Naive thymus-derived CD8-positive, alpha-beta T cell (primary cell): ENCODE measurements at regions not wholly inside any gene's neighbourhood (a gene's known extent, or its start where the extent isn't known, plus 50 kb on each side); places are given as distances from the start of the nearest gene placed in this dataset.
A peak's percentile ranks its signal among the peaks of the same experiment; 100 is the strongest.
"Not testable (repeated sequence)": the region's sequence is repeated elsewhere in the genome, so short reads cannot be mapped to it uniquely, and the experiment has no call there.

ENCODE experiments used
- ATAC-seq, 2 donors: fragments of 150-1000 bp; cut with Tn5 transposase in 1 of 2; sonication (Bioruptor Pico), chemical (Tn5 transposase) in 1 of 2; 1 replicate in 1 of 2; 2 replicates in 1 of 2; pipeline ENCODE4 v1.10.0; 2021; ENCODE audit warnings: mild to moderate bottlenecking in 2 of 2, moderate library complexity in 2 of 2
- POLR2A ChIA-PET: fragments of 350-600 bp; sonication (Branson Sonifier 250); formaldehyde crosslinking; loops from one replicate; lab custom pipeline; 2021; ENCODE audit warnings: antibody characterized with exemption; lab: Charles Lee
- DNase-seq, 10 donors: peaks; one replicate each; pipeline versions ENCODE4 v3.0.0 to v3.0.0-alpha.2; 2020 to 2022
- H3K27ac Mint-ChIP-seq, 10 donors: one replicate each; pipeline ENCODE4 v1.8.0; 2020 to 2022; ENCODE audit warnings: mild to moderate bottlenecking in 10 of 10, mixed read lengths in 10 of 10, moderate library complexity in 4 of 10, inconsistent platforms in 1 of 10
- H3K27me3 Mint-ChIP-seq, 5 donors: one replicate each; pipeline ENCODE4 v1.8.0; 2021 to 2022; ENCODE audit warnings: mixed read lengths in 5 of 5
- H3K36me3 Mint-ChIP-seq, 3 donors: one replicate each; pipeline ENCODE4 v1.8.0; 2020 to 2022; ENCODE audit warnings: mixed read lengths in 3 of 3, mild to moderate bottlenecking in 2 of 3, inconsistent platforms in 1 of 3
- H3K4me1 Mint-ChIP-seq, 4 donors: one replicate each; pipeline ENCODE4 v1.8.0; 2021 to 2022; ENCODE audit warnings: mixed read lengths in 4 of 4
- H3K4me3 Mint-ChIP-seq, 10 donors: one replicate each; pipeline ENCODE4 v1.8.0; 2020 to 2022; ENCODE audit warnings: mild to moderate bottlenecking in 10 of 10, mixed read lengths in 10 of 10, moderate library complexity in 6 of 10, inconsistent platforms in 1 of 10
- H3K9me3 Mint-ChIP-seq, 9 donors: one replicate each; pipeline ENCODE4 v1.8.0; 2020 to 2022; ENCODE audit warnings: mixed read lengths in 9 of 9, mild to moderate bottlenecking in 3 of 9, inconsistent platforms in 1 of 9, moderate library complexity in 1 of 9

DNA sequence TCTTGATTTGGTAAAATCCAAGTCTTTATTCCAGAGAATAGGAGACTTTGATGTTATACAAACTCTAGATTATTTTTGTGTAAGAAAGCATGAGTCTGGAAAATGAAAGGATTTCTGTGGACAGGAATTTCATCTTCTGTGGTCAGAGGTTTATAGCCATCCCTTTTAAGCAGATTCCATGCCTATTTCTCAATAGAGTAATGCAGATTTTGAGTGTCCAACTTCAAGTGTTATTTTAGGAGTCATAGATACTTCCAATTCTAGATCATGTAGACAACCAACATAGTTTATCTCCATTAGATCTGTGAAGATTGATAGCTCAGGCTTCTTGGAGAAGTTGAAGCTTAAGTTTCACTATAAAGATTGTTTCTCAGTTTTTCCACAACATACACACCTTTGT is 379.7 kb downstream of the PSAT1 start:
- ATAC-seq (no peak), DNase-seq (no peak)
- H3K27ac Mint-ChIP-seq = no peak overlapping the region
- peaks cover 0 to 2% (median 0%) of the 10 kb centered on the region in 5 donors for H3K27me3 Mint-ChIP-seq
- H3K36me3 Mint-ChIP-seq = no peaks in the 10 kb centered on the region
- peaks cover 0 to 2% (median 0%) of the 10 kb centered on the region in 9 donors for H3K9me3 Mint-ChIP-seq
- H3K4me1 Mint-ChIP-seq = no peaks in the 10 kb centered on the region
- POLR2A ChIA-PET = no interaction called here
- no peak overlapping the region for H3K4me3 Mint-ChIP-seq

DNA sequence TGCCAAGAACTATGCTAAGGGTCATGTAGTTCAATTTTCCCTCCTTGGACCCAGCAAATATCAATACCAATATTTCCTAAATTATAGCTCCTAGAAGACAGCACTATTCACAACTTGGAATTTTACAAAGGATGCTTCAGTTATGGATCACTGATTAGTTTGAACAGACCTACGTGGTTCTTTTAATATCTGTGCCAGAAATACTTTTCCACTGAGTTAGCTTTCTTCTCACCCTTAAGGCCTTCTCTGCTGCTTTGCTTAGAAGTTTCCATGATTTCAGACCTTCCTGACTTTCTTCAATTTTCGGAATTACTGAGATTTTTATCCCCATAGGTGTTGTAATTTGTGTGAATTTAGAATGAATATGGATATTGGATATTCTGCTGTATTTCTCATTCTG is 380.4 kb downstream of the PSAT1 start:
- Mint-ChIP-seq H3K9me3 (peaks cover 0 to 2% (median 0%) of the 10 kb centered on the region in 9 donors), H3K27me3 (no peaks in the 10 kb centered on the region), H3K36me3 (no peaks in the 10 kb centered on the region), H3K27ac (no peak overlapping the region), H3K4me1 (no peaks in the 10 kb centered on the region), H3K4me3 (no peak overlapping the region)
- ATAC-seq = no peak
- POLR2A ChIA-PET = no interaction called here
- no peak for DNase-seq

DNA sequence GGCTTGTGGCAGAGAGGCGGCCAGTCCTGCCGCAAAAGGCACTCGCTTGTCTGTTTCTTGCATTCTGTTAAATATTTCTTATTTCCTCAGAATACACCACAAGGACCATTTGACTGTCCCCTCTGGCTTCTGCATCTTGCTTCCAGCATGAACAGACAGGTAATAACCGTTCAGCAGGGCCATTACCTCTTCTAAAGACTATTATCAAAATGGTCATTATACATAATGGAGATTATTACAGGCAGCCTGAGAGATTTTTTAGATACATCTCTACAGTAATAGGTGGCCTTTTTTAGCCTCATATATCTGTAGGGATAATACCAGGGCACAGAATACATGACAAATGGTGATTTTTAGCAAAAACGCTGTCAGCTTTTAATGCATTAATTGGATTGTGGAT is 382.0 kb downstream of the PSAT1 start:
- DNase-seq (no peak), ATAC-seq (no peak)
- peaks cover 0 to 4% (median 2%) of the 10 kb centered on the region in 5 donors for H3K27me3 Mint-ChIP-seq
- peaks cover 0 to 8% (median 2%) of the 10 kb centered on the region in 9 donors for H3K9me3 Mint-ChIP-seq
- no peaks in the 10 kb centered on the region for H3K36me3 Mint-ChIP-seq
- H3K27ac Mint-ChIP-seq = no peak overlapping the region
- POLR2A ChIA-PET = no interaction called here
- no peak overlapping the region for H3K4me3 Mint-ChIP-seq
- no peaks in the 10 kb centered on the region for H3K4me1 Mint-ChIP-seq

DNA sequence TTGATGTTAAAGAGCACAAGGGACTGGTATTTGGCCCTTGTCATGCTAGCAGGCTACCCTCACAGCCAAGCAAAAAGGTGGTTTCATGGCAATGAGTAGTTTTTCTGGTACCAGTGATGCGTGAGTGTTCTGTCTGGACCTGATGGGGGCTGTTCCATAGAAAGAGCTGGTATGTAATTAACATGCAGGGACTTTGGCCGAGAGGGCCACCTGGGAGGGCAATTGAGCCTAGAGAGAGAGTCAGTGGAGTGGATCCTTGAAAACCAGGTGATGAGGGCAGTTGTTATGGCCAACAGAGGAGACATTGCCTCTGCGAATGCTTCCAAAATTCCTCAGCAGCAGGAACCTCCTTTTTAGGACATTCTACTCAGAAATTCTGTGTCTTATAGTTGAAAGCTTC is 383.3 kb downstream of the PSAT1 start:
- no peak for ATAC-seq
- Mint-ChIP-seq H3K4me3 (no peak overlapping the region), H3K27me3 (peaks cover 0 to 4% (median 2%) of the 10 kb centered on the region in 5 donors), H3K9me3 (peaks cover 0 to 8% (median 2%) of the 10 kb centered on the region in 9 donors), H3K4me1 (no peaks in the 10 kb centered on the region), H3K27ac (no peak overlapping the region), H3K36me3 (no peaks in the 10 kb centered on the region)
- POLR2A ChIA-PET = no interaction called here
- no peak for DNase-seq

DNA sequence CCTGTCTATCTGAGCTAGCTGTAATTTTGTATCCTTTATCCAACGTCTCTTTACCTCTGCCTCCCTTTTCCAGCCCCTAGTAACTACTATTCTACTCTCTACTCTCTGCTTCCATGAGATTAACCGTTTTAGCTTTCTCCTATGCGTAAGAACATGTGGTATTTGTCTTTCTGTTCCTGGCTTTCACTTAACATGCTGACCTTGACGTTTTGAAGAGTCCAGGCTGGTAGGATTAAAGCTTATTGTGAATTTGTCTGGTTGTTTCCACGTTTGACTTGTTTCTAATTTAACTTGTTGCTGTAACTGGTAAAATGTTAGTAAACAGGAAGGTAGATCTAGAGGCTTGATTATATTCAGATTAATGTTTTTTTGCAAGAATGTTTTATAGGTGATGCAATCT is 385.3 kb downstream of the PSAT1 start:
- H3K36me3 Mint-ChIP-seq = peaks cover 0 to 3% (median 0%) of the 10 kb centered on the region in 3 donors
- peaks cover 0 to 17% (median 2%) of the 10 kb centered on the region in 9 donors for H3K9me3 Mint-ChIP-seq
- DNase-seq = no peak
- H3K27me3 Mint-ChIP-seq = peaks cover 0 to 4% (median 4%) of the 10 kb centered on the region in 5 donors
- POLR2A ChIA-PET = no interaction called here
- H3K4me3 Mint-ChIP-seq = no peak overlapping the region
- H3K27ac Mint-ChIP-seq = no peak overlapping the region
- ATAC-seq = no peak
- no peaks in the 10 kb centered on the region for H3K4me1 Mint-ChIP-seq

DNA sequence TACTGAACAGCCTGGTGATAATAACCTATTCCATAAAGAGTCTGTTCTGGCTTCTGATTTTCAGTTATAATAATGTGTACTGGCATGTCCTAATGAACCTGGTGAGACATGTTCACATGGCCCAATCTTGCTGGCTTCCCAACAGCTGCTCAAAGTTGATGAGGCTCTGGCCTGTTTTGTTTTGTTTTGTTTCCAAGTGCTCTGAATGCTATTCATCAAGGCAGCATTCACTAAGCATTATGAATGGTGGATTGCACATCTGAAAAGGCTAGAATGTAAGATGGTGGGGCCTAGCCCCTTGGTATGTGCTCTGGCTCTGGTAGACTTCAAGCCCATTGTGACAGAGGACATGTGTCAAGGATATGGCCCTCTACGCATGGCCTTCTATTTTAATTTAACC is 388.5 kb downstream of the PSAT1 start:
- peaks cover 0 to 9% (median 4%) of the 10 kb centered on the region in 5 donors for H3K27me3 Mint-ChIP-seq
- peaks cover 0 to 17% (median 2%) of the 10 kb centered on the region in 9 donors for H3K9me3 Mint-ChIP-seq
- ATAC-seq (no peak), DNase-seq (no peak)
- POLR2A ChIA-PET = no interaction called here
- no peak overlapping the region for H3K4me3 Mint-ChIP-seq
- H3K36me3 Mint-ChIP-seq = peaks cover 0 to 3% (median 0%) of the 10 kb centered on the region in 3 donors
- H3K27ac Mint-ChIP-seq = no peak overlapping the region
- H3K4me1 Mint-ChIP-seq = no peaks in the 10 kb centered on the region

DNA sequence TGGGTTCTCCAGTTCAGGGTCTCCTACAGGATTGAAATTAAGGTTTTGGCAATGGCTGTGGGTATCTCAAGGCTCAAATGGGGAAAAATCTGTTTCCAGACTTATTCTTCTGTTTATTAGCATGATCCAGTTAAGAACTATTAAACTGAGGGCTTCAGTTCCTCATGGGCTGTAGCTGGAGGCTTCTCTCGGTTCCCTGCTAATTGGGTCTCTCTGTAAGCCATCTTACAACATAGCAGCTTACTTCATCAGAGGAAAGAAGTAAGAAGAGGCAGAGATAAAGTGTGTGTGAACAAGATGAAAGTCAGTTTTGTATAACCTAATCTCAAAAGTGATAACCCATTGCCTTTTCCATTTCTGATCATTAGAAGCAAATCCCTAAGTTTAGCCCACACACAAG is 391.9 kb downstream of the PSAT1 start:
- Mint-ChIP-seq H3K27ac (no peak overlapping the region), H3K27me3 (peaks cover 1 to 15% (median 13%) of the 10 kb centered on the region in 5 donors), H3K9me3 (peaks cover 0 to 9% (median 0%) of the 10 kb centered on the region in 9 donors), H3K4me3 (no peak overlapping the region), H3K36me3 (peaks cover 0 to 3% (median 0%) of the 10 kb centered on the region in 3 donors), H3K4me1 (peaks cover 0 to 8% (median 0%) of the 10 kb centered on the region in 4 donors)
- ATAC-seq = no peak
- POLR2A ChIA-PET = no interaction called here
- DNase-seq = no peak

DNA sequence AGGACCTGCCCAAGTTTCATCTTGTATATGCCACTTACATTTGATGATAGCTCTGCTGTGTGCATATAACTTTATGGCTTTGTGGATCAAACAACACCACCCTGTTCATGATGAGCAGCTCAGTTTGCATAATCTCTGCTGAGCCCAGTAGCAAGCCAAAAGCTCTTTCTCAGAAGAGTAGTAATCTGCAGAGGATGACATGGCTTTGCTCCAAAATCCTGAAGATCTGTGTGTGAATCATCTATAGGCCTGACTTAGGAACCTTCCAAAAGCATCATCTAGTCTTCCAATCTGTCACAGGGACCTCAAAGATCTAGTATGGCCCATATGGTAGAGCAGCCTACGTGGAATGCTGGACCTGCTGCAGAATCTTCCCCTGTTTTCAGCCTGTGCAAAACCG is 394.6 kb downstream of the PSAT1 start:
- H3K36me3 Mint-ChIP-seq = no peaks in the 10 kb centered on the region
- DNase-seq = no peak
- no peak overlapping the region for H3K4me3 Mint-ChIP-seq
- ATAC-seq = no peak
- POLR2A ChIA-PET = no interaction called here
- H3K4me1 Mint-ChIP-seq = peaks cover 0 to 20% (median 0%) of the 10 kb centered on the region in 4 donors
- no peak overlapping the region for H3K27ac Mint-ChIP-seq
- peaks cover 0 to 5% (median 0%) of the 10 kb centered on the region in 9 donors for H3K9me3 Mint-ChIP-seq
- H3K27me3 Mint-ChIP-seq = peaks cover 3 to 21% (median 15%) of the 10 kb centered on the region in 5 donors

DNA sequence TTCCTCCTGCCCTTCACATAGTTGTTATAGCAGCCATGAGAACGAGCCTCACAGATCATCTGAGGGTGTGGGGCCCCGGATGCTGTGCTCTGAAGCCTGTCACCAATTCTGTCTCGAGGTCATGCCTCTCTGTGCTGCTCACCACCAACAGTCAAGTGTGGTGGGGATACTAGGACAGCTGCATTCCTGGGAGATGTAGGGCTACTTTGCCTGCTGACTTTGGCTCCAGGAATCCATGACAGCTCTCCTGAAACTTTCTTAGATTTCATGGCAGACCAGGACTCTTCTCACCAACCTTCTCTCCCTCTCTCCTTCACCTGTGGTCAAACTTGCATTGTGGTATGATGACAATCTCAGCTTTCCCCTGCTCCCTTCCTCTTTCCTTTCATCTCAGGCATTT is 395.9 kb downstream of the PSAT1 start:
- ATAC-seq = no peak
- POLR2A ChIA-PET = no interaction called here
- no peak overlapping the region for H3K4me3 Mint-ChIP-seq
- no peaks in the 10 kb centered on the region for H3K36me3 Mint-ChIP-seq
- peaks cover 0 to 5% (median 0%) of the 10 kb centered on the region in 9 donors for H3K9me3 Mint-ChIP-seq
- peaks cover 0 to 20% (median 0%) of the 10 kb centered on the region in 4 donors for H3K4me1 Mint-ChIP-seq
- H3K27ac Mint-ChIP-seq = no peak overlapping the region
- peaks cover 3 to 21% (median 15%) of the 10 kb centered on the region in 5 donors for H3K27me3 Mint-ChIP-seq
- DNase-seq = no peak

DNA sequence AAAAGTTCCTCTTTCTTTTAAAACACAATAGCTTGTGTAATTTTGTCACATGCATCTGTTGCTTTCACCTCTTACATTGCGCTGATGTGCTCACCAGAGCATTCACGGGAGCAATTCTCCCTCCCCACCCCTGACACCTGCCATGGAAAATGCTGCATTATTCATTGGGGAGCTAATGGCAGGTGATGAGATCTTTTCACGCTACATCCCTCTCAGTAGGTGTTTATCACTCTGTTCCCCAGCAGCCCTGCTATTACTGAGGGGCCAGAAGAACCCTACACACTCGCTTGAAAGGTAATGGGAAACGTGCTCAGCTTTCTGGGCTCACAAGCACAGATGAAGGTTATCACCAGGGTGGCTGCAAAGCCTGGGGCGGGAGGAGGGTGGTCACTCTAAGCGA is 398.0 kb downstream of the PSAT1 start:
- no peaks in the 10 kb centered on the region for H3K36me3 Mint-ChIP-seq
- no peak for ATAC-seq
- H3K27ac Mint-ChIP-seq = no peak overlapping the region
- DNase-seq = no peak
- POLR2A ChIA-PET = no interaction called here
- H3K4me3 Mint-ChIP-seq = no peak overlapping the region
- H3K4me1 Mint-ChIP-seq = peaks cover 0 to 24% (median 0%) of the 10 kb centered on the region in 4 donors
- H3K27me3 Mint-ChIP-seq = peaks cover 3 to 21% (median 13%) of the 10 kb centered on the region in 5 donors
- peaks cover 0 to 8% (median 0%) of the 10 kb centered on the region in 9 donors for H3K9me3 Mint-ChIP-seq

DNA sequence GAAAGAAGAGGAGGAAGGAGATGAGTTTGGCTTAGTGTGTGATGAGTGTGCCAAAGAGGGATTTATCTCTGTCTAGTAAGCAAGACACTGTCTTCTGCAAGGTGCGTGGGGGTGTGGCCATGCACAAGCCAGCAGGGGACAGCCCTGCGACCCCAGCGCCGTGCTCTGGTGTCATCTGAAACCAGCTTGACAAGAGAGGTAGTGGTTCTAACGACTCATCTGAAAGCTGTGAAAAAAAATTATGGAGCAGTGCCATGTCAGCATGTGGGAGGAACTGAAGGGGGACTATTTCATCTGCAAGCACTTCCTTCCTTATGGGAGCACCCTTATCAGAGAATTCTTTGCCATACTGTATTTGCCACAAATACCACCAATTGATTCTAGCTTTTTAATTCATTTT is 398.6 kb downstream of the PSAT1 start:
- Mint-ChIP-seq H3K27ac (no peak overlapping the region), H3K4me1 (peaks cover 0 to 24% (median 0%) of the 10 kb centered on the region in 4 donors), H3K4me3 (no peak overlapping the region), H3K36me3 (no peaks in the 10 kb centered on the region), H3K27me3 (peaks cover 3 to 21% (median 11%) of the 10 kb centered on the region in 5 donors), H3K9me3 (peaks cover 0 to 6% (median 0%) of the 10 kb centered on the region in 9 donors)
- POLR2A ChIA-PET = no interaction called here
- ATAC-seq (no peak), DNase-seq (peak in 1 of 10 donors; percentile 2)

DNA sequence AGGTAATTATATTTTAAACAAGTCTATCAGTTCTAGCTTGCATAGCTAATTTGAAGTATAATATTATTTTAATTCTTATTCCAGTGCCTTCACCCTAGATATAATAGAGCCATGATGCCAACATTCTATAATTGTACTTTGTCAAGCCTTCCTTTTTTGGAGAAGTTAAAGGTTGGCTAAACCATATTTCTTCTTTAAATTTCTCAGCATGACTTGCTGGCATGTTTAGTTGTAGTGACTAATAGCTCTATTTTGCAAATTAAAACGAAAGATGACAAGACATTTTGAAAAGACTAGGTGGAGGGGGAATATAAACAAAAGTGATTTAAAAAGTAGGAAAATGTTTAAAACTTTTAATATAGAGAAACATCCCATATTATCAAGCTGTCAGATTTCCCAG is 400.7 kb downstream of the PSAT1 start:
- Mint-ChIP-seq H3K27me3 (peaks cover 3 to 21% (median 10%) of the 10 kb centered on the region in 5 donors), H3K27ac (no peak overlapping the region), H3K4me1 (peaks cover 0 to 24% (median 0%) of the 10 kb centered on the region in 4 donors), H3K36me3 (no peaks in the 10 kb centered on the region), H3K9me3 (peaks cover 0 to 3% (median 0%) of the 10 kb centered on the region in 9 donors), H3K4me3 (no peak overlapping the region)
- POLR2A ChIA-PET = no interaction called here
- DNase-seq (no peak), ATAC-seq (no peak)

DNA sequence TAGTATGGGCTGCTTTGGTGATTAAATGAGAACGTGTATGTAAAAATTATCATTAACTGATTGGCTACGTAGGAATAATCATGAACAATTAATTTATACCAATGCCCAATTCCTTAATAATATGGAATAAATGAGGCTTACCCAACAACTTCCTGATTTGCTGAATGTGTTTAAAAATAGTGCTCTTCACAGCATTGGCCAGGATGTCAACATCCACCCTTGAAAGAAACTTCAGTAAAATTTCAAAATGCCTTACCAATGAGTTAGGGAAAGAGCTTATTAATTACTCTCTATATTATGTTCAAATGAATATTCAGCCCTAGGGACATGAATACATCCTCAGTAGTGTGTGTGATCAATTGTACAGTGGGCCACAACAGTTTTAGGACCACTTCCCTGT is 401.4 kb downstream of the PSAT1 start:
- Mint-ChIP-seq H3K27me3 (peaks cover 0 to 13% (median 4%) of the 10 kb centered on the region in 5 donors), H3K36me3 (no peaks in the 10 kb centered on the region), H3K9me3 (peaks cover 0 to 3% (median 0%) of the 10 kb centered on the region in 9 donors), H3K27ac (no peak overlapping the region), H3K4me1 (peaks cover 0 to 17% (median 0%) of the 10 kb centered on the region in 4 donors), H3K4me3 (no peak overlapping the region)
- ATAC-seq (no peak), DNase-seq (no peak)
- POLR2A ChIA-PET = no interaction called here

DNA sequence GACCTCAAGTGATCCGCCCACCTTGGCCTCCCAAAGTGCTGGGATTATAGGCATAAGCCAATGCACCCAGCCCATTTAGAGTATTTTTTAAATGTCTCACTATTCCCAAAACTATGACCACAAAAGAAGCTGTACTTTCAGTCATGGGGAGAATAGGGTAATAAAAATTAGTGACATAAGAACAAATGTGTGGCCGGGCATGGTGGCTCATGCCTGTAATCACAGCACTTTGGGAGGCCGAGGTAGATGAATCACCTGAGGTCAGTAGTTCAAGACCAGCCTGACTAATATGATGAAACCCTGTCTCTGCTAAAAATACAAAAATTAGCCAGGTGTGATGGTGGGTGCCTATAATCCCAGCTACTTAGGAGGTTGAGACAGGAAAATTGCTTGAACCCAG is 402.3 kb downstream of the PSAT1 start:
- DNase-seq, H3K27me3 Mint-ChIP-seq, POLR2A ChIA-PET, H3K9me3 Mint-ChIP-seq, H3K36me3 Mint-ChIP-seq, H3K4me3 Mint-ChIP-seq, ATAC-seq: not testable (repeated sequence)
- Mint-ChIP-seq H3K4me1 (peaks cover 0 to 16% (median 0%) of the 10 kb centered on the region in 4 donors), H3K27ac (peak overlapping the region in 1 of 10 donors; percentile 56)
